HUES64 (cell line): ENCODE measurements at regions not wholly inside any gene's neighbourhood (a gene's known extent, or its start where the extent isn't known, plus 50 kb on each side); places are given as distances from the start of the nearest gene placed in this dataset.

ENCODE experiments used
- H3K27ac ChIP-seq: 2 replicates; pipeline ENCODE4 v1.7.0; 2013; ENCODE audit warnings: low read depth, low read length, inconsistent platforms
- H3K27me3 ChIP-seq: 2 replicates; pipeline ENCODE4 v1.6.1; 2013; ENCODE audit warnings: mild to moderate bottlenecking, low read length; ENCODE audit not compliant: insufficient read depth
- H3K36me3 ChIP-seq: 2 replicates; pipeline ENCODE4 v1.6.1; 2013; ENCODE audit warnings: mild to moderate bottlenecking, low read length; ENCODE audit not compliant: insufficient read depth
- H3K4me1 ChIP-seq: 2 replicates; pipeline ENCODE4 v1.6.1; 2013; ENCODE audit warnings: mild to moderate bottlenecking, low read length, moderate library complexity; ENCODE audit not compliant: insufficient read depth
- H3K4me3 ChIP-seq: 2 replicates; pipeline ENCODE4 v1.5.1; 2013; ENCODE audit warnings: mild to moderate bottlenecking, low read length, moderate library complexity
- H3K9ac ChIP-seq: 2 replicates; pipeline ENCODE4 v1.6.1; 2013; ENCODE audit warnings: mild to moderate bottlenecking, low read depth, low read length
- H3K9me3 ChIP-seq: 2 replicates; pipeline ENCODE4 v1.6.1; 2013; ENCODE audit warnings: low read depth, low read length; ENCODE audit not compliant: insufficient read depth
- WGBS: fragments of 150-250, 120-280 bp; methylation state at CpG from one replicate; pipeline ENCODE4 v1.1.7; 2013; ENCODE audit warnings: missing lambda C conversion rate; 5-methylcytosine and 5-hydroxymethylcytosine counted together

DNA sequence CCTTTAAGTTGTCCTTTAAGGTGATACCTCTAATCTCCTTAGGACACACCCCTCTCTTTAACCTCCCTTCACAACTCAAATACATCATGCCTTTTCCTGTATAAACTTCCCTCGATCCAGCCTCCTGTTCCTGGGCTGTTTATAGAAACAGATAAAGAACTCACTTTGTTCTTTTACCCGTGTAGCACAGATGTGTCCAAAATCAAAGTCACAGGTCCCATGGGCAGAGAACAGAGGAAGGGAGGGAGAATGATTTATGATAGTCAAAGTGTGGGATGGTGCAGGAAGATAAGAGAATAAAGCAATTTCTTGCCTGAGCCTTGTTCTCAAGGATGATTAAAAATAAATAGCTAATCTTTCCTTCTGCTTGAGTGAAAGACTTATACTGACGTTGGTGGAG lies 50.3 kb upstream of the CABCOCO1 start:
- no peak overlapping the region for H3K9ac ChIP-seq
- H3K36me3 ChIP-seq: no peaks in the 10 kb centered on the region
- H3K4me3 ChIP-seq: no peak overlapping the region
- 77% methylated on average over 2 of the region's 3 CpGs for WGBS
- no peaks in the 10 kb centered on the region for H3K27me3 ChIP-seq
- no peaks in the 10 kb centered on the region for H3K9me3 ChIP-seq
- H3K27ac ChIP-seq: no peak overlapping the region
- no peaks in the 10 kb centered on the region for H3K4me1 ChIP-seq

DNA sequence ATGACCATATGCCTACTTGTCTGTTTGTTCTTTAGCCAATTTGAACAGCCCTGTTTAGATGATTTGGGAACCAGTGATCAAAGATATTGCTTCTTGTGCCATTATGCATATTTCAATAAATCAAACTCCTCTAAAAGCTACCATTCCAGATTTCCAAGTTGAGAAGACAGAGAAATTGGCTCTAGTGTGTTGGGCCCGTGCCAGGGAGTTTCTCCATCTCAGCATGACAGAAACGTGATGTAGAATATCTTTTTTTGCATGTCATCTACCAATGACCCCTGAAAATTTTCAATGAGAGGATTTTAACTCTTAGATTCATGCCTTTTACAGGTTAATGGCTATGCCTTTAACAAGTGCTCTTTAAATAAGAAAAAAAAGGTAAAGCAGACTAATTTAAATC lies 50.7 kb upstream of the CABCOCO1 start:
- H3K27me3 ChIP-seq: no peaks in the 10 kb centered on the region
- WGBS: 100% methylated on average over 2 of the region's 2 CpGs
- no peak overlapping the region for H3K4me3 ChIP-seq
- no peaks in the 10 kb centered on the region for H3K9me3 ChIP-seq
- H3K27ac ChIP-seq: no peak overlapping the region
- H3K36me3 ChIP-seq: no peaks in the 10 kb centered on the region
- no peak overlapping the region for H3K9ac ChIP-seq
- H3K4me1 ChIP-seq: no peaks in the 10 kb centered on the region

DNA sequence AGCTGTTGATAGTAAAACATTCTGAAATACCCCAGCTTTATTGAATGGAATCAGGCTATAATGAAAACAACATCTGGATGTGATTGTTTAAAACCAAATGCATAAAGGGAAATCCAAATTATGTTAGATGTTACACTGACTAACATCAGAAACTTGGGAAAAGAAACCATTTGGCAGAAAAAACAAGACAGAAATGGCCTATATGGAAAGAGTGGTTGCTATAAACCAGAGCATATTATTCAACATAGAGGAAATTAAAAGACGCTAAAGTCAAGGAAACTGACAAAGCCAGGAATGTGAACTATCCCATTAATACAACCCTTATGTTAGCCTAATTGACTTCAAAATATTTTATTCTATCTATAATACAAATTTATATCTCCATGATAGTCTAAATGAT lies 53.0 kb upstream of the CABCOCO1 start:
- Histone ChIP-seq H3K9ac (no peak overlapping the region), H3K4me3 (no peak overlapping the region), H3K9me3 (no peaks in the 10 kb centered on the region), H3K36me3 (no peaks in the 10 kb centered on the region), H3K4me1 (0 out of 2 replicates have a peak, but pooled peaks cover 4% of the 10 kb centered on the region), H3K27ac (no peak overlapping the region), H3K27me3 (no peaks in the 10 kb centered on the region)
- 100% methylated on average over 1 of the region's 1 CpG for WGBS

DNA sequence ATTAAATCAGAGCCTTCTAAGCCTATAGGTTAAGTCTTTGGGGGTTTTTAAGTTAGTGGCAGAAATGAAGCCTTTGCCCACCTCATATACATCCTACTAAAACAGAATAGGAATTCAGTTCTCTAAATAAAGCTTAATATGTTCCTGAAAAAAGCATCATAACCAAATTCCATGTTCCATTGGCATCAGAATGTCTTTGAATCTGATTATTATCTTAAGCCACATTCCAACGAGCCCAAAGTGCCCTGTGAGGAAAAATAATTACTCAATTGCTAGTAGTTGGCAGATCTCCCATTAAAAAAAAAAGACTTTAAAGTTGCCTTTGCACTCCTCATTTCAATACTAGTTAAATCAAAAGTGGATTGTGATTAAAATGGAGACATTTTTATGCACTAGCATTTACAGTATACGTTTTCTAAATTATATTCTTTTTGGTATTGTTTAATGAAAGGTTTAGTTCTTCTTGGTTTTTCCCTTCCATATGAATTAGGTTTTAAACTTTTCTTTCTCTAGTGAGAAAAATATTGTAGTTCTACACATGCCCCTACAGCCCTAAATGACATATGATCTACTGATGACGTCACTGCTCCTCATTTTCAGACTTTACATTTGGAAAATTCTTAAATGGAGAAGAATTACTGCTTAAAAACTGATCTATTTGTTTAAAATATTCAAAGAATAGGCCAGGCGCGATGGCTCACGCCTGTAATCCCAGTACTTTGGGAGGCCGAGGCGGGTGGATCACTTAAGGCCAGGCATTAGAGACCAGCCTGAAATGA lies 54.3 kb upstream of the CABCOCO1 start:
- H3K4me1 ChIP-seq: 0 out of 2 replicates have a peak, but pooled peaks cover 4% of the 10 kb centered on the region
- H3K9ac ChIP-seq: no peak overlapping the region
- no peaks in the 10 kb centered on the region for H3K27me3 ChIP-seq
- H3K4me3 ChIP-seq: no peak overlapping the region
- H3K27ac ChIP-seq: no peak overlapping the region
- no peaks in the 10 kb centered on the region for H3K9me3 ChIP-seq
- 98% methylated on average over 7 of the region's 8 CpGs for WGBS
- H3K36me3 ChIP-seq: no peaks in the 10 kb centered on the region

DNA sequence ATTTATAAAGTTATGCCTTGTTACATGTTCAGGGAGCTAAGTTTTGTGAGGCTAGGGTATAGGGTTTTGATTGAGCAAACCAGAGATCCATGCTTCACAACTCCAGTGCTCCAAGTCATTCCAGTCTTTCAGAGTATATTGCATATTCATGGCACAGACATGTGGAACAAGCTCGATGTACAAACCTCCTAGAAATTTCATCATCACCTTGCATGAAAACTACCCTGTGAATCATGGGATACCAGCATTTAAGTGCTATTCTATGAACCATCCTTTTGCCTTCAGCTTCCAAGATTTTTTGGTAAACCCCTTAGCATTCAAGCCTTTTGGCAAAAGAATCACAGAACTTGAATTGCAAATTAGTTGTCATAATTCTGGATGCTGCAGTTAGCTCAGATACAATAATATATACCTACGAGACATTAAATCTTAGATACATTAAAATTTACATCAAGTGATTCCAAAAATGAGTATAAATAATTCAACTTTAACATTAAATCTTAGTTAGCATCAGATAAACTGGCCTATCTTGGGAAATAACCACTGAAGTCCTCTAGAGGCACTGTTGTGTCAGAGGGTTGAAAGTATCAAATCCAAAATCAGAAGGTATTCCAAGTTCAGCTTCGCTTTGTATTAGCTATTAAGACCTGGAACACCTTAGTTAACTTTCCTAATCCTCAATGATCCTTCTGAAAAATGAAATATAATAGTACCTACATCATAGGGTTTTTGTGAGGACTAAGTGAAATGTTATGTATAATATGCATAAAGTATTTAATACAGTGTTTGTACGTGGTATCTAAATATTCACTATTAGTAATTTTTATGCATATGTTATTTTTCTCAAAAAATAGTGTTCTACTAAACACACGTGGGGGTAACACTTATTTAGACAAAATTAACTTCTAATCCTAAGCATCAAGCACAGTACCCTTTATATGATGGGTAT lies 55.5 kb upstream of the CABCOCO1 start:
- no peaks in the 10 kb centered on the region for H3K27me3 ChIP-seq
- H3K9me3 ChIP-seq: no peaks in the 10 kb centered on the region
- H3K4me3 ChIP-seq: no peak overlapping the region
- H3K4me1 ChIP-seq: peaks cover 10% of the 10 kb centered on the region; the same call in 1 of the 2 replicates
- H3K9ac ChIP-seq: no peak overlapping the region
- no peaks in the 10 kb centered on the region for H3K36me3 ChIP-seq
- no peak overlapping the region for H3K27ac ChIP-seq
- WGBS: 93% methylated on average over 1 of the region's 5 CpGs

DNA sequence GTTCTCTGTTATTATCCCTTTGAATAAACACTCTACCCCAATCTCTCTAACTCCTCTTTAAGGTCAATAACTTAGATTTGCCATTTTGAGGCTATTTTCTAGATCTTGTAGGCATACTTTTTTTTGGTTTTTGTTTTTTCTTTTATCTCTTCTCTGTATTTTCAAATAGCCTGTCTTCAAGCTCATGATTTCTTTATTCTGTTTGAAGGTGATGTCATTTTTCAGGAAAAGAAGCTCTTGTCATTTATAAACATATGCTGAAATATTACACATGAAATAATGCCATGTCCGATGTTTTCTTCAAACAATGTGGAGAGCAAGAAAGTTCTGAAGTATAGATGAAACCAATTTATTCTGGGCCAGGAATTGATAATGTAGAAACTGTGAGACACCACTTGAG lies 57.5 kb upstream of the CABCOCO1 start:
- Histone ChIP-seq H3K4me1 (peaks cover 10% of the 10 kb centered on the region; the same call in 1 of the 2 replicates), H3K9me3 (no peaks in the 10 kb centered on the region), H3K36me3 (no peaks in the 10 kb centered on the region), H3K27ac (no peak overlapping the region), H3K9ac (no peak overlapping the region), H3K4me3 (no peak overlapping the region), H3K27me3 (no peaks in the 10 kb centered on the region)
- WGBS: 100% methylated on average over 1 of the region's 1 CpG

DNA sequence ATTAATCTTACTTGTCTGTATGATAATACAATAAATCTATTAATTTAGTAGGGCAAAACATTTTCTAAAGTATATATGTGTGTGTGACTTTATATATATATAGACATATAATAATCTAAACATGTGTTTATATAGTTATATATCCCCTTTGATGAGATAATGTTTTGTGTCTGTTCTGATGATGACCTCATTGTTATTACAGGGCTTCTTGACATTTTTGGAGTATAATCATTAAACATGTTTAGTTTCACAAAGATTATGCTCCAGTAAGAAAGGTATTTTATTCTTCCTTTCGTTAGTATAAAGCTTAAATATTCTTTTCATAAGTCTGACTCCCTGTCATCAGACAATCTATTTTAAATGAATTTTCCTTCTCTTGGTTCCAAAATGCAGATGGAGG lies 62.3 kb upstream of the CABCOCO1 start:
- 100% methylated on average over 1 of the region's 1 CpG for WGBS
- H3K9ac ChIP-seq: no peak overlapping the region

DNA sequence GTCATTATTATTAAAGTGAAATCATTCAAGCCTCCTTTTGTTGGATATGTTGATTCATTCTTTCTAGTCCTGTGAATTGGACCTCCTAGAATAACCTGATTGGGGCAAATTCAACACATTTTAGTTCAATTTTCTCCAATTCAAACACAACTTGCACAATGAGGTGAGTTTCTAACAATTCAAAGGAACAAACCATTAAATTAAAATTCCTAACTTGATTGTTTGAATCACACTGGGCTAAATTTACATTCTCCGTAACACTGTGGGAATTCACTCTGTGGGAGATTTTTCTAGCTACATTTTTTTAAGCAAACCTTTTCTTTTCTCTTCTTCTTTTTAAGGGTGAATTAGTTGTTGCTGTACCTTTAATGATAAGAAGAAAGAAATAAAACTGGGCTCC lies 68.3 kb upstream of the CABCOCO1 start:
- peaks cover 30% of the 10 kb centered on the region for H3K4me1 ChIP-seq
- peak overlapping the region; percentile 79 for H3K27ac ChIP-seq
- no peak overlapping the region for H3K4me3 ChIP-seq
- no peaks in the 10 kb centered on the region for H3K27me3 ChIP-seq
- H3K36me3 ChIP-seq: no peaks in the 10 kb centered on the region
- H3K9ac ChIP-seq: no peak overlapping the region
- no CpG with 5 or more reads among the region's 1 CpG for WGBS
- no peaks in the 10 kb centered on the region for H3K9me3 ChIP-seq

More for the DNA sequence above, 62.3 kb upstream of the CABCOCO1 start:
- Histone ChIP-seq H3K27ac (no peak overlapping the region), H3K27me3 (no peaks in the 10 kb centered on the region), H3K4me1 (peaks cover 13% of the 10 kb centered on the region; the same call in 1 of the 2 replicates), H3K4me3 (no peak overlapping the region), H3K36me3 (no peaks in the 10 kb centered on the region), H3K9me3 (no peaks in the 10 kb centered on the region)

DNA sequence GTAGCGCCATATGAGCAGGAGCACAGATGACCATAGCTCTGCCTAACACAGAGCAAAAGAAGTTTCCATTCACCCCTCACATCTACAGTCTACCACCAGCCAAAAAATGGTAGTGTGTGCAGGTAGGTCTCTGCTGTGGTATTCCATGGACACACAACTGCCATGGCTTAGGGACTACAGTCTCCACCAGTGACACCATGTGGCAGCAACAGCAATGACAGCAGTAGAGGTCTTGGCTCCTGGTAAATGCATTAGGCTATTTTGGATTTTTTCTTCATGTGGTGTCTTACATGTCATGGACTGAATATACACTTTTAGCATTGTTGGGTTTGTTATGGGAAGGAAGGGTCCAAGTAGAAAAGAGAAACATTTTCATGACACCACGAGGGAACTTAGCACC lies 70.1 kb upstream of the CABCOCO1 start:
- Histone ChIP-seq H3K27ac (no peak overlapping the region), H3K4me3 (no peak overlapping the region), H3K27me3 (no peaks in the 10 kb centered on the region), H3K36me3 (no peaks in the 10 kb centered on the region), H3K4me1 (peaks cover 30% of the 10 kb centered on the region), H3K9me3 (no peaks in the 10 kb centered on the region), H3K9ac (no peak overlapping the region)
- 53% methylated on average over 1 of the region's 2 CpGs for WGBS

DNA sequence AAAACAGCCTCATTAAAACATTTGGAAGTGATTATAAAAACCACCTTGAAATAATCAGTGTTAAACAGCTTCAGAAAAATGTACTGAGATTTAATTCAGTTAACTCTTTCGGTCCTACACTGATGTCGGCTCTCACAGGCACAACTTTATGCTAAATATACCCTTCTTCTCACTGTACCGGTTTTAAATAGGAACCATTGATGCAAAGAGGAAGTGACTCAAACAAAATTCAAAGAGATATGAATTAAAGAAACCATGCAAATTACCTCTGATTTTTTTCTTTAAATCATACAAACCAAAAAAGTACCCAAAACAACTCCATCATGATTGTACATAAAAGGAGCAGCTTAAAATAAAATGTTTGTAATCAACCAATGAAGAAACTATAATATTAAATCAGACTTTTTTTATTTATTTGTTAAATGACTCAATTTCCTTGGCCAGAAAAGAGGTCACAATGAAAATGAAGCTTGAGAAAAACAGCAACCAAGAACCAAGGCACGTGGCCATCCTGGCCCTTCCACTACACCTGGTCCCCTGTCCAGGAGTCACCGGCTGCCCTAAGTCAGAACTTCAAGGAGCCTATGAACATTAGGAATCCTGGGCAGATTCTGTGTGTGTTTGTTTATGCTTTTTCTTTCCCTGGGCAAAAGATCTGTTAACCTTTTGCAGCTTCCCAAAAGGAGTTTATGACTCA lies 73.0 kb upstream of the CABCOCO1 start:
- Histone ChIP-seq H3K4me1 (peaks cover 20% of the 10 kb centered on the region), H3K9me3 (no peaks in the 10 kb centered on the region), H3K4me3 (no peak overlapping the region), H3K36me3 (no peaks in the 10 kb centered on the region), H3K9ac (no peak overlapping the region), H3K27ac (no peak overlapping the region), H3K27me3 (no peaks in the 10 kb centered on the region)
- 88% methylated on average over 5 of the region's 5 CpGs for WGBS

DNA sequence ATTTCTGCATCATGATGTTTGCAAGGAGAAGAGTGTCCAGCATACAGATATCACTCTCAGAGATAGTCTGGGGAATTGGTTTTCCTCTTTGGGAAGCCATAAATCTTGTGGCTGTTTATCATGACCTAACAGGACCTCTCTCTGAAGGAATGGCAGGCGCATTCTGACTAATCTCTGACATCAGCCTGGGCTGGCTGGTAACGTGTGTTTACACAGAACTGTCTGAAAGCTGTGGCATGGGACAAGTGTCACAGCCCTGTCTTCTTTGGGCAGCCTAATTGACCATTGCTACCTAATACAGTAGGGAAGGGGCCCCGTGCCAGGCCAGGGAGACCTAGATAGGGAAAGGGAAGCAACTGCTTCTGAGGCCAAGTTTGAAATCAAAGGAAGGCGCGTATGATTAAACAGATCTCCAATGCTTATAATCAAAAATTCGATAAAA lies 73.9 kb upstream of the CABCOCO1 start:
- no peak overlapping the region for H3K4me3 ChIP-seq
- no peak overlapping the region for H3K9ac ChIP-seq
- peaks cover 11% of the 10 kb centered on the region for H3K4me1 ChIP-seq
- no peaks in the 10 kb centered on the region for H3K36me3 ChIP-seq
- H3K27ac ChIP-seq: no peak overlapping the region
- 79% methylated on average over 3 of the region's 6 CpGs for WGBS
- no peaks in the 10 kb centered on the region for H3K27me3 ChIP-seq
- H3K9me3 ChIP-seq: no peaks in the 10 kb centered on the region
